Subcutaneous abdominal adipose tissue (tissue), 5 donors: ENCODE measurements at regions not wholly inside any gene's neighbourhood (a gene's known extent, or its start where the extent isn't known, plus 50 kb on each side); places are given as distances from the start of the nearest gene placed in this dataset.

Experiments used
- H3K27ac ChIP-seq: one replicate; pipeline ENCODE4 v1.7.0; 2013; ENCODE audit warnings: low read depth, mild to moderate bottlenecking, inconsistent platforms, low read length, moderate library complexity
- H3K27me3 ChIP-seq, 5 donors: one replicate each; pipeline ENCODE4 v1.7.0; 2013; ENCODE audit warnings: low read length in 5 of 5, inconsistent platforms in 1 of 5; ENCODE audit not compliant: control insufficient read depth in 5 of 5, insufficient read depth in 4 of 5
- H3K36me3 ChIP-seq, 5 donors: one replicate each; pipeline ENCODE4 v1.7.0; 2013; ENCODE audit warnings: low read length in 5 of 5; ENCODE audit not compliant: control insufficient read depth in 5 of 5, insufficient read depth in 5 of 5
- H3K4me1 ChIP-seq, 5 donors: one replicate each; pipeline ENCODE4 v1.7.0; 2013; ENCODE audit warnings: low read length in 5 of 5, mild to moderate bottlenecking in 3 of 5, moderate library complexity in 1 of 5; ENCODE audit not compliant: control insufficient read depth in 5 of 5, insufficient read depth in 5 of 5
- H3K4me3 ChIP-seq, 5 donors: one replicate each; pipeline ENCODE4 v1.7.0; 2013; ENCODE audit warnings: low read length in 5 of 5, low read depth in 1 of 5
- H3K9ac ChIP-seq, 5 donors: one replicate each; pipeline ENCODE4 v1.7.0; 2013; ENCODE audit warnings: low read length in 5 of 5, mild to moderate bottlenecking in 4 of 5, moderate library complexity in 3 of 5
- H3K9me3 ChIP-seq, 5 donors: one replicate each; pipeline ENCODE4 v1.7.0; 2013; ENCODE audit warnings: low read length in 5 of 5; ENCODE audit not compliant: control insufficient read depth in 5 of 5
- donor health status: healthy.
- donor health status: healthy.
- donor health status: healthy.
- donor health status: healthy.
- donor health status: healthy.

- H3K4me1 ChIP-seq, result peaks cover 0 to 6% (median 0%) of the 10 kb centered on the region in 5 donors
- no peak overlapping the region for H3K9ac ChIP-seq
- peaks cover 0 to 6% (median 0%) of the 10 kb centered on the region in 5 donors for H3K9me3 ChIP-seq
- H3K27ac ChIP-seq, result no peak overlapping the region
- H3K27me3 ChIP-seq, result no peaks in the 10 kb centered on the region
- H3K36me3 ChIP-seq, result no peaks in the 10 kb centered on the region
- H3K4me3 ChIP-seq, result no peak overlapping the region
Measured at GRCh38 chr6:105564121-105564902, 161.4 kb upstream of the PREP start.

- peaks cover 0 to 6% (median 0%) of the 10 kb centered on the region in 5 donors for H3K9me3 ChIP-seq
- H3K27ac ChIP-seq, result no peak overlapping the region
- no peak overlapping the region for H3K9ac ChIP-seq
- H3K4me1 ChIP-seq, result peaks cover 0 to 6% (median 0%) of the 10 kb centered on the region in 5 donors
- no peaks in the 10 kb centered on the region for H3K36me3 ChIP-seq
- H3K4me3 ChIP-seq, result no peak overlapping the region
- H3K27me3 ChIP-seq, result no peaks in the 10 kb centered on the region
Measured at GRCh38 chr6:105562027-105562426, 159.1 kb upstream of the PREP start.

- Histone ChIP-seq H3K9me3 (peaks cover 0 to 6% (median 0%) of the 10 kb centered on the region in 5 donors), H3K27ac (no peak overlapping the region), H3K9ac (no peak overlapping the region), H3K4me1 (peaks cover 0 to 8% (median 0%) of the 10 kb centered on the region in 5 donors), H3K36me3 (no peaks in the 10 kb centered on the region), H3K27me3 (no peaks in the 10 kb centered on the region), H3K4me3 (no peak overlapping the region)
Measured at GRCh38 chr6:105561486-105561885, 158.6 kb upstream of the PREP start.

GRCh38 chr6:105560611-105561066 lies 157.8 kb upstream of the PREP start:
- Histone ChIP-seq H3K27ac (no peak overlapping the region), H3K27me3 (no peaks in the 10 kb centered on the region), H3K9me3 (peaks cover 0 to 6% (median 0%) of the 10 kb centered on the region in 5 donors), H3K4me3 (no peak overlapping the region), H3K4me1 (peaks cover 0 to 8% (median 0%) of the 10 kb centered on the region in 5 donors), H3K36me3 (no peaks in the 10 kb centered on the region), H3K9ac (no peak overlapping the region)

- H3K9me3 ChIP-seq, result no peaks in the 10 kb centered on the region
- H3K4me1 ChIP-seq, result peaks cover 0 to 8% (median 0%) of the 10 kb centered on the region in 5 donors
- no peak overlapping the region for H3K9ac ChIP-seq
- no peak overlapping the region for H3K4me3 ChIP-seq
- no peak overlapping the region for H3K27ac ChIP-seq
- no peaks in the 10 kb centered on the region for H3K36me3 ChIP-seq
- no peaks in the 10 kb centered on the region for H3K27me3 ChIP-seq
Measured at GRCh38 chr6:105557291-105557690, 154.4 kb upstream of the PREP start.

- peaks cover 0 to 13% (median 0%) of the 10 kb centered on the region in 5 donors for H3K4me1 ChIP-seq
- H3K27ac ChIP-seq, result no peak overlapping the region
- H3K9me3 ChIP-seq, result no peaks in the 10 kb centered on the region
- no peak overlapping the region for H3K9ac ChIP-seq
- no peaks in the 10 kb centered on the region for H3K36me3 ChIP-seq
- H3K27me3 ChIP-seq, result no peaks in the 10 kb centered on the region
- H3K4me3 ChIP-seq, result no peak overlapping the region
Measured at GRCh38 chr6:105553171-105553570, 150.3 kb upstream of the PREP start.

GRCh38 chr6:105550955-105551620 lies 148.2 kb upstream of the PREP start:
- Histone ChIP-seq H3K27ac (no peak overlapping the region), H3K36me3 (no peaks in the 10 kb centered on the region), H3K9ac (no peak overlapping the region), H3K27me3 (no peaks in the 10 kb centered on the region), H3K4me1 (peaks cover 0 to 6% (median 3%) of the 10 kb centered on the region in 5 donors), H3K9me3 (no peaks in the 10 kb centered on the region), H3K4me3 (no peak overlapping the region)

GRCh38 chr6:105546754-105547153 lies 143.9 kb upstream of the PREP start:
- H3K36me3 ChIP-seq, result no peaks in the 10 kb centered on the region

GRCh38 chr6:105545947-105546731 lies 143.3 kb upstream of the PREP start:
- Histone ChIP-seq H3K27ac (no peak overlapping the region), H3K9me3 (no peaks in the 10 kb centered on the region)

More at GRCh38 chr6:105546754-105547153, 143.9 kb upstream of the PREP start:
- Histone ChIP-seq H3K4me3 (no peak overlapping the region), H3K4me1 (peaks cover 0 to 13% (median 5%) of the 10 kb centered on the region in 5 donors), H3K27me3 (no peaks in the 10 kb centered on the region), H3K9ac (no peak overlapping the region), H3K9me3 (no peaks in the 10 kb centered on the region), H3K27ac (no peak overlapping the region)

More at GRCh38 chr6:105545947-105546731, 143.3 kb upstream of the PREP start:
- Histone ChIP-seq H3K4me3 (no peak overlapping the region), H3K36me3 (no peaks in the 10 kb centered on the region), H3K4me1 (peaks cover 0 to 11% (median 5%) of the 10 kb centered on the region in 5 donors), H3K9ac (no peak overlapping the region), H3K27me3 (no peaks in the 10 kb centered on the region)
